K562 (cell line): ENCODE measurements at regions not wholly inside any gene's neighbourhood (a gene's known extent, or its start where the extent isn't known, plus 50 kb on each side); places are given as distances from the start of the nearest gene placed in this dataset.

Experiments
- MEIS2 ChIP-seq: fragments of 450-650 bp; IDR thresholded peaks from 2 replicates; pipeline ENCODE4 v1.6.1; 2014; ENCODE audit warnings: mild to moderate bottlenecking; ENCODE audit not compliant: partially characterized antibody
- MIER1 ChIP-seq: fragments of 450-650 bp; IDR thresholded peaks from 2 replicates; pipeline ENCODE4 v1.6.1; 2016; ENCODE audit warnings: antibody characterized with exemption, mild to moderate bottlenecking, low read depth
- MXI1 ChIP-seq: IDR thresholded peaks from 2 replicates; pipeline ENCODE4 v1.6.1; 2011; ENCODE audit warnings: low read depth, mild to moderate bottlenecking, improper control_type of control experiment, low read length
- MYC ChIP-seq, 2 experiments: fragments of 250-450 bp in 1 of 2; sonication (Bioruptor Pico) in 1 of 2; IDR thresholded peaks; 2 replicates each; pipeline versions ENCODE4 v1.5.1 to v1.6.1; 2012 to 2021; ENCODE audit warnings: low read depth in 2 of 2, borderline replicate concordance in 1 of 2, improper control_type of control experiment in 1 of 2, low read length in 1 of 2, mild to moderate bottlenecking in 1 of 2, moderate library complexity in 1 of 2
- MYNN ChIP-seq, 2 experiments: sonication (generic); formaldehyde crosslinking in 1 of 2; IDR thresholded peaks; 2 replicates each; pipeline versions ENCODE4 v1.5.0 to v1.6.1; 2016 to 2020; ENCODE audit warnings: antibody characterized with exemption in 1 of 2, missing genetic modification reagents in 1 of 2
- NR2F6 ChIP-seq: fragments of 450-650 bp; formaldehyde crosslinking; IDR thresholded peaks from 2 replicates; pipeline ENCODE4 v1.4.0; 2020; ENCODE audit warnings: mild to moderate bottlenecking
- PCBP1 ChIP-seq: fragments of 200-400 bp; formaldehyde crosslinking; IDR thresholded peaks from 2 replicates; pipeline ENCODE4 v1.6.1; 2018; ENCODE audit warnings: mild to moderate bottlenecking, low read depth, low read length; ENCODE audit not compliant: poor library complexity, severe bottlenecking
- RHOXF2B ChIP-seq: fragments of 250-450 bp; sonication (Bioruptor Pico); conservative IDR thresholded peaks from 2 replicates; pipeline ENCODE4 v1.5.1; 2021
- TCF7L2 ChIP-seq: fragments of 150-350 bp; IDR thresholded peaks from 2 replicates; pipeline ENCODE4 v1.6.1; 2016; ENCODE audit warnings: low read depth, mild to moderate bottlenecking, low read length, moderate library complexity
- THAP12 ChIP-seq: fragments of 250-450 bp; sonication (Bioruptor Pico); IDR thresholded peaks from 2 replicates; pipeline ENCODE4 v1.9.0; 2021; ENCODE audit warnings: mild to moderate bottlenecking, inconsistent platforms
- TRIM28 ChIP-seq: fragments of 450-650 bp; IDR thresholded peaks from 2 replicates; pipeline ENCODE4 v1.6.1; 2017
- TSC22D4 ChIP-seq: fragments of 450-650 bp; IDR thresholded peaks from 2 replicates; pipeline ENCODE4 v1.6.1; 2016; ENCODE audit warnings: missing genetic modification characterization, missing biosample characterization, control low read depth
- ZEB2 ChIP-seq: fragments of 450-650 bp; IDR thresholded peaks from 2 replicates; pipeline ENCODE4 v1.6.1; 2016
- ZNF124 ChIP-seq: sonication (generic); formaldehyde crosslinking; IDR thresholded peaks from 2 replicates; pipeline ENCODE4 v1.8.1; 2022; ENCODE audit warnings: missing genetic modification reagents
- ZNF184 ChIP-seq: sonication (generic); formaldehyde crosslinking; IDR thresholded peaks from 2 replicates; pipeline ENCODE4 v1.5.0; 2020; ENCODE audit warnings: missing genetic modification reagents
- ZNF263 ChIP-seq: sonication (generic); formaldehyde crosslinking; IDR thresholded peaks from 2 replicates; pipeline ENCODE4 v1.8.0; 2022; ENCODE audit warnings: mild to moderate bottlenecking, missing genetic modification reagents, borderline replicate concordance
- ZNF507 ChIP-seq: conservative IDR thresholded peaks from 2 replicates; pipeline ENCODE4 v1.6.1; 2017; ENCODE audit warnings: missing genetic modification characterization, missing compliant biosample characterization
- TF ChIP-seq, protein P1 (sequence below), 2 experiments: fragments of 450-650 bp in 1 of 2; sonication (generic) in 1 of 2; formaldehyde crosslinking in 1 of 2; IDR thresholded peaks; 2 replicates each; pipeline versions ENCODE4 v1.7.1 to v1.9.0; 2016 to 2022; ENCODE audit warnings: inconsistent platforms in 1 of 2, mild to moderate bottlenecking in 1 of 2, missing genetic modification reagents in 1 of 2

DNA sequence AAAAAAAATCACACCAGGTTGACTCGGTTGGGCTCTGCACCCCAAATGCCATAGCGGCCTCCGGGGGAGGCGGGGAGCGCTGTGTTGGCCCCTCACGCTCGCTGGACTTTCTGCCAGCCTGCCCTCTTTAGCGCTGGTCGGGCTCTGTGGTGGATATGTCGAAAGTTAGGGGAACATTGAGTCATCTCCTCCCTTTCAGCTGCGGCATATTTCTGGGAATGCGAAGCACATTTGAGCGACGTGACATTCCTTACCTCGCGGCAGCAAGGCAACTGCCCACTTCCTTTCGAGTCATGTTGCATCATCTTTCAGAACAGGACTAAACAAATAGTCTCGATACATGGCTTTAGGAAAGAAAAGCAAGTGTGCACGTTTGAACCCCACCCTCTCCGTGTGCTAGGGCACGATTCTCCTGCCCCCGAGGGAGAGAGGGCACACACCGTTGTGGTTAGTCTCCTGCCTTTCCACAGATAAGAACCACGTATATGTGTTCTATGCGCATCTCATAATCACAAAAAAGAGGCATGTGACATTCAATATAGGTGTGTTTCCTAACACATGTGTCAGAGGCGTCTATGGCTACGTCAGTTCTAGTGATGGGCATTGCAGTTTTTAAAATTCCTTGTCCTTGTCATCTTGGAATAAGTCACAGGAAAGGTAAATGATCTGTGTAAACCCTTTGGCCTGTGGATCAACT is 105.9 kb upstream of the SLC45A1 start (continued):
- TF ChIP-seq PCBP1 (no peak), MIER1 (no peak), NR2F6 (no peak), ZNF263 (CRISPR knock-in tag) (no peak), TRIM28 (no peak), TSC22D4 (tag) (no peak), TCF7L2 (no peak), THAP12 (no peak), MYNN (IDR thresholded peaks at IDR 0.05) (no peak), MYNN (CRISPR knock-in tag; IDR thresholded peaks at IDR 0.05) (no peak), MXI1 (no peak), RHOXF2B (peak; percentile 80; the same call in 1 of the 2 replicates), ZNF124 (no peak), ZEB2 (peak; percentile 68), ZNF507 (tag) (no peak), ZNF184 (CRISPR knock-in tag) (no peak), MYC (IDR thresholded peaks at IDR 0.05; ENCODE audit: low read depth, low read length) (peak; percentile 85), MYC (CRISPR knock-in tag; IDR thresholded peaks at IDR 0.05; ENCODE audit: borderline replicate concordance, low read depth) (no peak), MEIS2 (peak; percentile 60)
- TF ChIP-seq, protein P1, sequence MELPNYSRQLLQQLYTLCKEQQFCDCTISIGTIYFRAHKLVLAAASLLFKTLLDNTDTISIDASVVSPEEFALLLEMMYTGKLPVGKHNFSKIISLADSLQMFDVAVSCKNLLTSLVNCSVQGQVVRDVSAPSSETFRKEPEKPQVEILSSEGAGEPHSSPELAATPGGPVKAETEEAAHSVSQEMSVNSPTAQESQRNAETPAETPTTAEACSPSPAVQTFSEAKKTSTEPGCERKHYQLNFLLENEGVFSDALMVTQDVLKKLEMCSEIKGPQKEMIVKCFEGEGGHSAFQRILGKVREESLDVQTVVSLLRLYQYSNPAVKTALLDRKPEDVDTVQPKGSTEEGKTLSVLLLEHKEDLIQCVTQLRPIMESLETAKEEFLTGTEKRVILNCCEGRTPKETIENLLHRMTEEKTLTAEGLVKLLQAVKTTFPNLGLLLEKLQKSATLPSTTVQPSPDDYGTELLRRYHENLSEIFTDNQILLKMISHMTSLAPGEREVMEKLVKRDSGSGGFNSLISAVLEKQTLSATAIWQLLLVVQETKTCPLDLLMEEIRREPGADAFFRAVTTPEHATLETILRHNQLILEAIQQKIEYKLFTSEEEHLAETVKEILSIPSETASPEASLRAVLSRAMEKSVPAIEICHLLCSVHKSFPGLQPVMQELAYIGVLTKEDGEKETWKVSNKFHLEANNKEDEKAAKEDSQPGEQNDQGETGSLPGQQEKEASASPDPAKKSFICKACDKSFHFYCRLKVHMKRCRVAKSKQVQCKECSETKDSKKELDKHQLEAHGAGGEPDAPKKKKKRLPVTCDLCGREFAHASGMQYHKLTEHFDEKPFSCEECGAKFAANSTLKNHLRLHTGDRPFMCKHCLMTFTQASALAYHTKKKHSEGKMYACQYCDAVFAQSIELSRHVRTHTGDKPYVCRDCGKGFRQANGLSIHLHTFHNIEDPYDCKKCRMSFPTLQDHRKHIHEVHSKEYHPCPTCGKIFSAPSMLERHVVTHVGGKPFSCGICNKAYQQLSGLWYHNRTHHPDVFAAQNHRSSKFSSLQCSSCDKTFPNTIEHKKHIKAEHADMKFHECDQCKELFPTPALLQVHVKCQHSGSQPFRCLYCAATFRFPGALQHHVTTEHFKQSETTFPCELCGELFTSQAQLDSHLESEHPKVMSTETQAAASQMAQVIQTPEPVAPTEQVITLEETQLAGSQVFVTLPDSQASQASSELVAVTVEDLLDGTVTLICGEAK (IDR thresholded peaks at IDR 0.05): 0 out of 2 replicates have a peak, but pooled peaks have one; percentile 34
- TF ChIP-seq, protein P1 (CRISPR knock-in tag; IDR thresholded peaks at IDR 0.05): 0 out of 2 replicates have a peak, but pooled peaks have one; percentile 9
